AG20443 (cell line): ENCODE measurements at regions not wholly inside any gene's neighbourhood (a gene's known extent, or its start where the extent isn't known, plus 50 kb on each side); places are given as distances from the start of the nearest gene placed in this dataset.
A peak's percentile ranks its signal among the peaks of the same experiment; 100 is the strongest.

Source experiments
- DNase-seq: peaks from one replicate; pipeline ENCODE4 v3.0.0; 2012; ENCODE audit warnings: low spot score, mixed read lengths

GRCh38 chr16:86444661-86445060 is 65.7 kb upstream of the FOXF1 start:
- no peak for DNase-seq

- no peak for DNase-seq
Observed at GRCh38 chr16:86446279-86446678, 64.0 kb upstream of the FOXF1 start.

- DNase-seq, result no peak
Observed at GRCh38 chr16:86447228-86447627, 63.1 kb upstream of the FOXF1 start.

- no peak for DNase-seq
Observed at GRCh38 chr16:86448306-86448890, 61.9 kb upstream of the FOXF1 start.

- no peak for DNase-seq
Observed at GRCh38 chr16:86449446-86450095, 60.8 kb upstream of the FOXF1 start.

GRCh38 chr16:86450691-86451090 is 59.6 kb upstream of the FOXF1 start:
- DNase-seq, result no peak

- DNase-seq, result peak; percentile 54
Observed at GRCh38 chr16:86452451-86452850, 57.9 kb upstream of the FOXF1 start.

- no peak for DNase-seq
Observed at GRCh38 chr16:86455116-86455515, 55.2 kb upstream of the FOXF1 start.

- no peak for DNase-seq
Observed at GRCh38 chr16:86455640-86456039, 54.7 kb upstream of the FOXF1 start.

- peak; percentile 86 for DNase-seq
Observed at GRCh38 chr16:86457501-86458148, 52.7 kb upstream of the FOXF1 start.

- DNase-seq, result no peak
Observed at GRCh38 chr16:86458149-86458777, 52.1 kb upstream of the FOXF1 start.

GRCh38 chr16:86459266-86459665 is 51.1 kb upstream of the FOXF1 start:
- DNase-seq, result no peak
